Transverse colon (tissue), 4 donors: ENCODE measurements at regions not wholly inside any gene's neighbourhood (a gene's known extent, or its start where the extent isn't known, plus 50 kb on each side); places are given as distances from the start of the nearest gene placed in this dataset.
A peak's percentile ranks its signal among the peaks of the same experiment; 100 is the strongest.

ENCODE experiments used
- DNase-seq: peaks from one replicate; pipeline ENCODE4 v3.0.0-alpha.2; 2019
- H3K27ac ChIP-seq, 4 donors: fragments of 200-600 bp; sonication (generic); 2 replicates each; pipeline ENCODE4 v1.5.1; 2016 to 2018; ENCODE audit warnings: inconsistent platforms in 4 of 4
- H3K27me3 ChIP-seq: fragments of 200-600 bp; sonication (generic); 2 replicates; pipeline ENCODE4 v1.5.1; 2017; ENCODE audit warnings: inconsistent platforms
- H3K36me3 ChIP-seq, 4 donors: fragments of 200-600 bp; sonication (generic); 2 replicates each; pipeline ENCODE4 v1.5.1; 2017 to 2019; ENCODE audit warnings: inconsistent platforms in 4 of 4
- H3K4me1 ChIP-seq, 4 donors: fragments of 200-600 bp; sonication (generic); 2 replicates each; pipeline ENCODE4 v1.5.1; 2017 to 2020; ENCODE audit warnings: inconsistent platforms in 4 of 4
- H3K4me3 ChIP-seq, 4 donors: fragments of 200-600 bp; sonication (generic); 1 replicate in 1 of 4; 2 replicates in 3 of 4; pipeline versions ENCODE4 v1.5.1 to v1.6.1; 2017 to 2019; ENCODE audit warnings: inconsistent platforms in 4 of 4
- H3K9me3 ChIP-seq, 2 donors: fragments of 200-600 bp; sonication (generic); 2 replicates each; pipeline ENCODE4 v1.5.1; 2017 to 2019; ENCODE audit warnings: inconsistent platforms in 2 of 2
- EP300 ChIP-seq: sonication (generic); formaldehyde crosslinking; IDR thresholded peaks from one replicate; pipeline ENCODE4 v1.6.1; 2017; ENCODE audit warnings: antibody characterized with exemption, low read depth
- POLR2A ChIP-seq: fragments of 450-650 bp; IDR thresholded peaks from one replicate; pipeline ENCODE4 v1.6.1; 2016; ENCODE audit warnings: antibody characterized with exemption, mild to moderate bottlenecking, moderate library complexity
- POLR2AphosphoS5 ChIP-seq, 3 donors: sonication (generic); formaldehyde crosslinking; IDR thresholded peaks; one replicate each; pipeline ENCODE4 v1.6.1; 2016; ENCODE audit warnings: antibody characterized with exemption in 3 of 3
- WGBS, 2 donors: methylation state at CpG; one replicate each; pipeline ENCODE4 v1.1.5; 2018; ENCODE audit warnings: low coverage in 1 of 2; 5-methylcytosine and 5-hydroxymethylcytosine counted together
- in situ Hi-C, 4 donors: fragments of 200-750 bp; cut with MboI; loops; one replicate each; pipeline versions ENCODE4 v1.15.0 to v1.15.1; 2017; ENCODE audit warnings: low sequenced_read_pairs in 3 of 4, low pct_ligation_motif_present in 1 of 4, low pct_unique_long_range_greater_than_20kb in 1 of 4
- intact Hi-C: fragments of 100-400 bp; cut with DNase I; formaldehyde crosslinking; loops from one replicate; pipeline ENCODE4 v1.15.1; 2023; ENCODE audit warnings: low total_unique reads
- TF ChIP-seq, protein P1 (sequence below), 5 experiments: fragments of 200-600 bp in 3 of 5; fragments of 450-650 bp in 2 of 5; sonication (generic) in 3 of 5; IDR thresholded peaks; 1 replicate in 2 of 5; 2 replicates in 3 of 5; pipeline ENCODE4 v1.5.1; 2016 to 2017; ENCODE audit warnings: antibody characterized with exemption in 5 of 5, inconsistent platforms in 3 of 5, mild to moderate bottlenecking in 2 of 5, moderate library complexity in 1 of 5

DNA sequence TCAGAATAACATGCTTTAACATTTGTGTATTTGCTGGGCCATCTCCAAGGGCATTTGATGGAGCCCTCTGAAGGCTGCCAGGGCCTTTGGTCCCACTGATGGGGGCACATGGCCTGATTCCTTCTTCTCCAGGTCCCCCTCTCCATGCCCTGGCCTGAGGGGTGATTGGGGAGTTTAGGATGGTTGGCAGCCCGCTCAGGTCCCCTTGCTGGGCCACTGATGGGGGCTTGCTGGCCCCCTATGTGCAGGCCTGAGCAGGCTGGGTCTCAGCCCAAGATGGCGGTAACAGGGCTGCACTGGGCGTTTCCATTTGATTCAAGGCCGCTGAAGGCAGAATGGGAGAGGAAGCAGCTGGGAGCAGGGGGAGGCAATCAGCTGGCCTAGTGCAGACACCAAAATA is 113.7 kb upstream of the NECTIN1 start:
- WGBS, 2 donors: 86% methylated on average over 3 of the region's 4 CpGs; no CpG with 5 or more reads in 1 of the 2 donors

DNA sequence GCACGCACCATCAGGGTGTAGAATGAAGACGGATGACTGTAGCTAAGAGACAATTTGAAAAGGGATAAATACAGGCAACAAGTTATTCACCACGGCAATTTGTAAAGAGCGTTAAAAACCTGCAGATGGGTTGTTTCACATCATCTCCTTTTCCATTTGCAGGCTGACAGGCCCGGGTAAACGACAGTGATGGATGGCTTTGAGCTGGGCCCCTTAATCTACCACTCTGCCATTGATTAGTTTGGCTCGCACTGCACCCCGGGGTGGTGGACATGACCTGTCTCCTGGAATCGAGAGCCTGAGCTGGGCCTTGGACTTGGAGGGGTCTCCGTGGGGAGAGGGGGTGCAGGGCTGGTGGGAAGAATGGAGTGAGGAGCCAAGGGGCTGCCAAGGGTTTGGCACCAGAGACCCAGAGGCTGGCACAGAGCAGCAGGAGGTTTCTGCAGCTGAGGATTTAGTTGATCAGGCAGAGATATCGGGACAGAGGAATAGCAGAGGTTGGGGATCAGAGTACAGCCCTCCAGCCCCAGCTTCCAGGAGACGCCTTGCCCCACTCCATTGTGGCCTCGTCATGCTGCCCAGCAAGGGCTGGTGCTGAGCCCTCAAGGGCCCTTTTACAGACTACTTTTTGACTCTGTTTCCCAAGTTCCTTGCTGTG is 110.6 kb upstream of the NECTIN1 start:
- no peaks in the 10 kb centered on the region for H3K4me1 ChIP-seq
- 65 to 66% methylated on average over 7 to 13 of the region's 13 CpGs for WGBS, 2 donors
- H3K36me3 ChIP-seq: no peaks in the 10 kb centered on the region
- no peaks in the 10 kb centered on the region for H3K27me3 ChIP-seq
- in situ Hi-C loops (no loop called here), intact Hi-C loops (loop anchor here (10.0 kb wide), 1 partner anchor 195 kb away; no protein-coding TSS in a partner anchor)
- no peaks in the 10 kb centered on the region for H3K9me3 ChIP-seq
- no peak for TF ChIP-seq POLR2AphosphoS5 (IDR thresholded peaks at IDR 0.05)
- TF ChIP-seq EP300: no peak
- TF ChIP-seq POLR2A: no peak
- TF ChIP-seq, protein P1, sequence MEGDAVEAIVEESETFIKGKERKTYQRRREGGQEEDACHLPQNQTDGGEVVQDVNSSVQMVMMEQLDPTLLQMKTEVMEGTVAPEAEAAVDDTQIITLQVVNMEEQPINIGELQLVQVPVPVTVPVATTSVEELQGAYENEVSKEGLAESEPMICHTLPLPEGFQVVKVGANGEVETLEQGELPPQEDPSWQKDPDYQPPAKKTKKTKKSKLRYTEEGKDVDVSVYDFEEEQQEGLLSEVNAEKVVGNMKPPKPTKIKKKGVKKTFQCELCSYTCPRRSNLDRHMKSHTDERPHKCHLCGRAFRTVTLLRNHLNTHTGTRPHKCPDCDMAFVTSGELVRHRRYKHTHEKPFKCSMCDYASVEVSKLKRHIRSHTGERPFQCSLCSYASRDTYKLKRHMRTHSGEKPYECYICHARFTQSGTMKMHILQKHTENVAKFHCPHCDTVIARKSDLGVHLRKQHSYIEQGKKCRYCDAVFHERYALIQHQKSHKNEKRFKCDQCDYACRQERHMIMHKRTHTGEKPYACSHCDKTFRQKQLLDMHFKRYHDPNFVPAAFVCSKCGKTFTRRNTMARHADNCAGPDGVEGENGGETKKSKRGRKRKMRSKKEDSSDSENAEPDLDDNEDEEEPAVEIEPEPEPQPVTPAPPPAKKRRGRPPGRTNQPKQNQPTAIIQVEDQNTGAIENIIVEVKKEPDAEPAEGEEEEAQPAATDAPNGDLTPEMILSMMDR (IDR thresholded peaks at IDR 0.05): no peak
- no peak overlapping the region for H3K4me3 ChIP-seq
- H3K27ac ChIP-seq: no peak overlapping the region
- DNase-seq: no peak

More for the DNA sequence above, 113.7 kb upstream of the NECTIN1 start:
- Histone ChIP-seq H3K4me1 (no peaks in the 10 kb centered on the region), H3K27ac (no peak overlapping the region), H3K36me3 (no peaks in the 10 kb centered on the region), H3K9me3 (no peaks in the 10 kb centered on the region), H3K27me3 (no peaks in the 10 kb centered on the region), H3K4me3 (no peak overlapping the region)
- TF ChIP-seq EP300 (no peak), POLR2A (no peak), POLR2AphosphoS5 (IDR thresholded peaks at IDR 0.05) (no peak)
- TF ChIP-seq, protein P1 (IDR thresholded peaks at IDR 0.05): no peak
- DNase-seq: no peak
- in situ Hi-C loops: no loop called here
- intact Hi-C loops: no loop called here

DNA sequence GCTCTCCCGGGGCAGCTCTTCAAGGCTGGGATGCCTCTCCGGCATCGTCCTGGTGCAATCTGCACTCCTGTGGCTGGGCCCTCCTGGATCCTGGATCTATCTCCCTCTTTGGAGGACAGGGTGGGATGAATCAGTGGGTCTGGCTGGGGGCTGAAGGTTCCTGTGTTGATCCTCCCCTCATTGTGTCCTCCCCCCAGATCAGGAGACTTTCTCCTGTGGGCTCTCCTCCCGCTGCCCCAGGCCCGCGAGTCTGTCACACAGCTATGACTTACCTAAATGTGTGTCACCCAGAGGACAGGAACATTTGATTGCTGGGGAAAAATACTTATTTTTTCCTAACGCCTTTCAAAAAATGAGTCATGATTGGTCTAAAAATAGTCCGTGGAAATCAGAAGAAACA is 106.8 kb upstream of the NECTIN1 start:
- no peaks in the 10 kb centered on the region for H3K27me3 ChIP-seq
- WGBS, 2 donors: 65 to 75% methylated on average over 3 to 7 of the region's 8 CpGs
- intact Hi-C loops (loop anchor here (10.0 kb wide), 1 partner anchor 191 kb away; no protein-coding TSS in a partner anchor), in situ Hi-C loops (no loop called here)
- TF ChIP-seq POLR2AphosphoS5 (IDR thresholded peaks at IDR 0.05) (no peak), POLR2A (no peak), EP300 (no peak)
- TF ChIP-seq, protein P1 (IDR thresholded peaks at IDR 0.05): no peak
- no peak overlapping the region for H3K4me3 ChIP-seq
- peaks cover 0 to 11% (median 7%) of the 10 kb centered on the region in 4 donors for H3K4me1 ChIP-seq
- no peak for DNase-seq
- H3K9me3 ChIP-seq: no peaks in the 10 kb centered on the region
- H3K36me3 ChIP-seq: no peaks in the 10 kb centered on the region
- H3K27ac ChIP-seq: no peak overlapping the region

DNA sequence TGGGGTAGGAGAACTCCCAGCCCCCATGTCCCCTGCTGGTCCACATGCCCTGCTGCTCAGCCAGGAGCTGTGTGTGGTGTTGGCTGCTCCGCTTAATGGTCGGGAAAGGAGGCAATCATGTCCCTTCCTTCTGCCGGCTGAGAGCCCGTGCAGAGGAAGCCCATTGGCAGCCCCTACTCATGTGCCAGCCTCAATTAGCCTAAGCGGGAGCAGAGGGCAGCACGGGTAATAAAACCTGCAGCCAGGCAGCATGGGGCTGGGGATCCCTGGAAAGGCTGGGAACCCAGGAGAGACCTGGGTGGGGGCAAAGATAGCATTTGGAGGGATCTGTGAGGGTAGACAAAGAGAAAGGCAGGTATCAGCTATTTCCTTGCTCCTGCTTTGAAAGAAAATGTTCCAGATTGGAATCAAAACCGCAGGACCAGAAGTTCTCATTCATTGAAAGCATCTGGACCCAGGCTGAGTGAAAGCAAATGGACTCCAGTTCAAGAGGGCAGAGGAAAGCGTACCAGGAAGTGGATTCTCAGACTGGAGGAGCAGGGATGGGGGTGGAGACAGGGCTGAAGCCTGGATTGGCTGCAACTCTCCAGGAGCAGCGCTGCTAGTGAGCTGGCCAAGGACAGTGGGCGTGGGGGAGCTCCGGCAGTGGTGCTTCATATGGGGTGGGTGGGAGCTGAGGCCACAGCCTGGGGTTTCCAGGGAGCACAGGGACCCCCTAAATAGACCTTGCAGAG is 103.4 kb upstream of the NECTIN1 start:
- Histone ChIP-seq H3K4me1 (peaks cover 0 to 11% (median 7%) of the 10 kb centered on the region in 4 donors), H3K27me3 (no peaks in the 10 kb centered on the region), H3K4me3 (no peak overlapping the region), H3K27ac (peak overlapping the region in 3 of 4 donors; percentile 9 to 70 (median 53)), H3K36me3 (no peaks in the 10 kb centered on the region), H3K9me3 (no peaks in the 10 kb centered on the region)
- intact Hi-C loops: loop anchor here (10.0 kb wide), 1 partner anchor 188 kb away; no protein-coding TSS in a partner anchor
- in situ Hi-C loops: no loop called here
- peak; percentile 70 for DNase-seq
- TF ChIP-seq POLR2AphosphoS5 (IDR thresholded peaks at IDR 0.05): no peak
- TF ChIP-seq POLR2A: no peak
- TF ChIP-seq EP300: no peak
- TF ChIP-seq, protein P1 (IDR thresholded peaks at IDR 0.05): no peak
- 42% methylated on average over 11 of the region's 11 CpGs; no CpG with 5 or more reads in 1 of the 2 donors for WGBS, 2 donors
